HuH-7.5 (cell line): ENCODE measurements at regions not wholly inside any gene's neighbourhood (a gene's known extent, or its start where the extent isn't known, plus 50 kb on each side); places are given as distances from the start of the nearest gene placed in this dataset.
"Not testable (repeated sequence)": the region's sequence is repeated elsewhere in the genome, so short reads cannot be mapped to it uniquely, and the experiment has no call there.

Experiments
- DNase-seq: peaks from one replicate; pipeline ENCODE4 v3.0.0; 2011; ENCODE audit warnings: low spot score

DNA sequence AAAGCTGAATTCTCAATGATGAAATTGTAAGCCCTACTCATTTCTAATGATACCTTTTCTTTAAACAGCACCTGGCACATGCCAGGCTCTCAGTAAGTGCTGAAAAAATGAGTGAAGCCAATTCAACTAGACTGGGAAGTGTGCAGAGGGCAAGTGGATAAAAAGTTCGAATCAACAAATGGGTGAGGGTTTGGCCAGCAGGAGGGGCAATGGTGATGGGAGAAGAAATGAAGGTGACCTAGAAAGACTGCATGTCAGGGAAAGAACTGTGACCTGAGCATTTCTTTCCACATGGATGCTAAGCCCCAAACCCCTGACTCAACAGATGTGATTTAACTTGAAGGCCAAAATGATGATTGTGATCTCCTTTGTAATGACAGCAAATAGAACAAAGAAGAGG lies 54.6 kb downstream of the DKK1 start:
- no peak for DNase-seq

DNA sequence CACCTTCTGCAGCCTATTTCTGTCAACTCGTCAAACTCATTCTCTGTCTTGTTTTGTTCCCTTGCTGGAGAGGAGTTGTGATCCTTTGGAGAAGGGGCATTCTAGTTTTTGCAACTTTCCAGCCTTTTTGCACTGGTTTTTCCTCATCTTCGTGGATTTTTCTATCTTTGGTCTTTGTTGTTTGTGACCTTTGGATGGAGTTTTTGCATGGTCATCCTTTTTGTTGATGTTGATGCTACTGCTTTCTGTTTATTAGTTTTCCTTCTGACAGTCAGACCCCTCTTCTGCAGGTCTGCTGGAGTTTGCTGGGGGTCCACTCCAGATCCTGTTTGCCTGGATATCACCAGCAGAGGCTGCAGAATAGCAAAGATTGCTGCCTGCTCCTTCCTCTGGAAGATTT lies 60.1 kb downstream of the DKK1 start:
- DNase-seq: not testable (repeated sequence)

DNA sequence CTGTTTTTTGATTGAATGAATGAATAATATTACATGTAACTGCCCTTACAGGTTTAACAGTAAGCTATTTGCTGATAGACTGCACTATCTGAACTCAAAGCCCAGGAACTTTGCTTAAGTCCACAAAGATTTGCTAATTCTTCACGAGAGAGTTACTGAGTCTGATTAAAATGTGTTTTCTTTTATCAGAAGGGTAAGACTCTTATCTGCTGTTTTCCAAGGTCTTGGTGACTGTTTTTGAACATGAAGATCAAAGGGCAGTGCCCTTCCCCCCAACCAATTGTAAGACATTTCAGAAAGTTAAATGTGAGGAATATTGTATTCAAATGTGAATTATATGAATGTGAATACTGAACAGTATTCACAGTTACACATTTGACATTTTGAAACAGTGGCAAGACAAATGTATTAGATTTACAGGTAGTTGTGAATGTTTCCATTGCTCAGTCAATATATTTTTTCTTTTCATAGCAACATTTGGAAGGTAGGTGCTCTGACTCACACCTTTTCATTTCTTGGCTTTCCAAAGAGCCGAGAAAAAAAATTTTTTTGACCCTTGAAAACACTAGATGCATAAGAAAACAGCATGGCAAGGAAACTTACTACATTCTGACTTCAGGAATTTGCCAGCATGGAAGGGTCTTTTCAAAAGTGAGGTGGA lies 62.7 kb downstream of the DKK1 start:
- no peak for DNase-seq

DNA sequence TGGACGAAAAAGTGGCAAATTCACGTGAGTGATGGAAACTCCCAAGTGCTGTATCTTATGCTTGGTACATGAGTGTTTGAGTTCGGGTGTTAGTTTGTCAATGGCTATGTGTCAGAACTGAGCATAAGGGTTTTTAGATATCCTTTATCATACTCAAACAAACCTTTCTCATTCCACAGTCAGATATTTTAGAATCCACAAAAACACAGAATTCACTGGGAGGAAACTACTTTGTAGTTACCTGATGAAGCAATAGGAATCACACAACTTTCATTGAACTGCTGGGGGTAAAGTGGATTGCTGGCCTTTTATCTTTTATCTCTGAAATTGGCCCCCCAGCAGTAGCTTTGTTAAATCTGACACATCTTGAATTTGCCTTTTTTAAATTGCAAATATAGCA lies 64.0 kb downstream of the DKK1 start:
- DNase-seq: no peak

DNA sequence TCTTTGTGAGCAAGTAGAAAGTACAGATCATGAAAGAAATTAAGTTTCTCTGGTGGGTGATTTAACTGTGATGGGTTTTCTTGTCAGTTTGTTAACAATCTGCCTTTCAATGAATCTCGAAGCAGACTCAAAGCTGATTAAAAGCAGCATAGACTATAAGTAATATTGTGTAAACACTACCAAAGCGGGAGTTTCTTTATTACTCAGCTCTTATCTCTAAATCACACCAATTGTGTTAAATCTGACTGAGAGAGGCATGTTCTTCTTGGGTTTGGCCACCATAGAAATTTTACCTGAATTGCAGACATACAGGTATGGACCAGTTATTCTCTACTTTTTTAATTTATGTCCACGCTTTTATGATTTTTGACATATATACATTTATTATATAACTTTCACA lies 65.2 kb downstream of the DKK1 start:
- no peak for DNase-seq

DNA sequence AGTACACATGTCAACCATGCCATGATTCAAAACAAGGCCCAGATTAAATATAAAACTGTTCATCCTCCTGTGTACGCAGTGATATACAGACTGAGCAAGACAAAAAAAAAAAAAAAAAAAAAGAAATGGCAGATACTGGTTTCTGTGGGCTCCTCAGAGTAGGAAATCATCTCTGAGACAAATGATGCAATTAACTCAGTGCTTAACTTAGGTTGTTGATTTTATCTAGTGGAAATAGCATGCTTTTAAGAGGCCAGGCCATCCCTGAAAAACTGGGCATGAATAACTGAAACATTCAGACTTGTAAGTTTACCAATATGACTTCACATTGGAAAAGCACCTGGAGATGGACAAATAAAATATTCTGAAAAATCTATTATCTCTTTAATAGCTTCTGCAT lies 69.0 kb downstream of the DKK1 start:
- DNase-seq: no peak

DNA sequence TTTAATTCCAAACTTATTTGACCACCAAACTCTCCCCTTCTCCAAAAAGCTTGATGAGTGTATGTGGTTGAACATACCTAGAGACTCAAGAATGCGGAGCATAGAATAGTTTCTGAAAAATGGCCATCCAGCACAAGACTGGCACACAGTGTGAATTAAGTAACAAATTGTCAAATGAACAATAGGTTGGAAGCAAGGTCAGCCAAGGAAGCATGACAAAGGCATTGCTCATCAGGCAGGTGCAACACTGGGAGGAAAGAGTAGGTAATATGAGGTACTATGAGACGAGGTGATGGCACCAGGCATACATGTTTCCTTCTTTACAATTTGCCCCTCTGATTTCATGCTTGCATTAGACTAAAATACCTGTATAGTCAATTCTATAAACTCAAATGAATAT lies 73.7 kb downstream of the DKK1 start:
- DNase-seq: no peak

DNA sequence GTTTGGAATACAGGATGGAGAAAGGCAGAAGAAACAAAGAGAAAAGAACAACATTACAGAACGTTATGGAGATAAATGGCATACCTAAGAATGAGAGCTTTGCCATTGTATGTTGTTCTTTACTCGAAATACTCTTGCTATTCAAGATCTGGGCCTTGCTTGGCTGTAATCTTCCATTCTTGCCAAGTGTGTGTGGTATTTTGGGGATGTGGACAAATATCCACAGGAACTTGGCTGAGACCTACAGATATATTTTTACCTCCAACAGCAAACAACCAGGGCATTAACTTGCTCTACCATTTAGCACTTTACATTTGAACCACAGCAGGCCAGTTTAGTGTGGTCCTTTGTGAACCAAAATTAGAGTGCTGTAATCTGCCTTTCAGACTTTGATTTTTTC lies 76.3 kb downstream of the DKK1 start:
- no peak for DNase-seq

DNA sequence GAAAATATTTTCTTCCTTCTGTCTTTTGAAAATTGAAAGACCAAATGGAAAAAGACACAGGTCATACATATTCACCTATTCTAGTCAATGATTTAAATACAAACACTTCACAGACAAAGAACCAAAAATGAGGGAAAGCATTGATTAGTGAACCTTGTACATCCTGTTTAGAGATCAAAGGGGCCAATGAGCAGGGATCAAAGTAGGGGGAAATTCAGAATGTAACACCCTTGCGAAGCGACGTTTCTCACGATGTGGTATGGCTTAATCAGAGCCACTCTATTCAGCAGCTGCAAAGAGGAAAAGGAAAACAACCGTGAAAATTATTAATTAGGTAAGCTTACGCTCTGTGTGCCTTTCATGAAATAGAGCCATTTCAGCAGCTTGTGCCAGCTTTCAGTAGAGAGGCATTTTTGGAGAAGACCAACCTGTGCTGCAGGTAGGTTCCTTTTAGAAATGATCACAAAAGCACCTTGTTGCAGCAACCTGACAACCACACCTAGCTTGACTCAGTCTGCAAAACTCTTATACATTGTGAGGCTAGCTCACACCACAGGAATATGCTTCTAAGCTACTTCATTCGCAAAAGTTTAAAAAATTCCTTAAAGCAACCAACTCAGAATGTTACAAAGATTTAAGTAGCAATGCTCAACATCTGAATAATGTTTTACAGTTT lies 78.0 kb downstream of the DKK1 start:
- DNase-seq: no peak

DNA sequence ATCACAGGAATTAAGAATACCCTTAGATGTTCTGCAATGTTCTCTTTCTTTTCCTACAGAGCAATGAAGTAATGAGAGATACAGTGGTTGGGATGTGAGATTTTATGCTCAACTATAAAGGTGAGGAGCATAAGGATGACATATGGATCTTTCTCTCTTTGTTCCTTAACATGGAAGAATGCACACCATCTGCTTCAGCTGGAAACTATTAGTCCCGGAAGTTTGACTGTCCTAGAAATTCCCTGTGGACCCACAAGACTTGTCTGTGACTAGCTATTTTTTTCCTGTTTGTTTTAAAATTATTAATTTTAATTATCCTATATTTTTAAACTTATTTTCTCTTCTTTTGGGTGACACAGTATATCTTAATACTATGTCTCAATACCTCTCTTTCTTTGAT lies 80.2 kb downstream of the DKK1 start:
- DNase-seq: no peak

DNA sequence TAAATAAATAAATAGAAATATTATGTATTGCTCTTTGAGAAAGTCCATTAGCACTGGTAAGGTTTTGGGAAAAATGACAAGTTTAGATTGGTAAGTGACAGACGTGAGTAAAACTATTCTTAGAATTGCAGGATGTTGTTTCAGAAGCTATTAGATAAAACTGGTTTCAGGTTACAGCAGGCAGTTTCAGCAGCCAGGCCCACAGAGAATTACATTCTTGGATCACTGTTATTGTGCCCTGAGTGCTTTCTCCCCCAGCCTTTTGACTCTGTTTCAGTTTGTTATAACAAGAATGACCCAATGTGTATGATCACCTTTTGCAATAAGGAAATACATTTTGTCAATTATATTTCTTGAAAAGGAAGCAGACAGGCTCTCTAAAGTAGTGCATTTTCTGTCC lies 86.5 kb downstream of the DKK1 start:
- DNase-seq: no peak

DNA sequence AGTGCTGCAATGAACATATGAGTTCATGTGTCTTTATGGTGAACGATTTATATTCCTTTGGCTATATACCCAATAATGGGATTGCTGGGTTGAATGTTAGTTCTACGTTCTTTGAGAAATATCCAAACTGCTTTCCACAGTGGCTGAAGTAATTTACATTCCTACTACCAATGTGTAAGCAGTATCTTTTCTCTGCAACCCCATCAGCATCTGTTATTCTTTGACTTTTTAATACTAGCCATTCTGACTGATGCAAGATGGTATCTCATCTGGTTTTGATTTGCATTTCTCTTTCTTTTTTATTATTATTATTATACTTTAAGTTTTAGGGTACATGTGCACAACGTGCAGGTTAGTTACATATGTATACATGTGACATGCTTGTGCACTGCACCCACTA lies 89.7 kb downstream of the DKK1 start:
- not testable (repeated sequence) for DNase-seq

DNA sequence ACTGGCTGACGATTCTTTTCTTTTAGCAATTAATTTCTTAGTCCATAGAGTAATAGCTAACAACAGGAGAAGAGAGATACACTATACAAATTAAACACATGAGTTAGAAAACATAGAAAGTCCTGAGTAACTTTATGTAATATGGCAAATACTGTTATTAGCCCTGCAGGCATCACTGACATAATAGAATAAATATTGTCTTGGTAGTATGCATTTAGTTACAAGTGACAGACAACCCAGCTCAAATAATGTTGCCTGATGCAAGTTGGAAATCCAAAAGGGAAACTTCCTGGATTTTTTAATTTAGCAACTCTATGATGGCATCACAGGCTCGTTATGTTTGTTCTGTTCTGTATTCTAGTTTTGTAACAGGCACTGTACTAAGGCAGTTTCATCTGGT lies 95.1 kb downstream of the DKK1 start:
- DNase-seq: no peak

DNA sequence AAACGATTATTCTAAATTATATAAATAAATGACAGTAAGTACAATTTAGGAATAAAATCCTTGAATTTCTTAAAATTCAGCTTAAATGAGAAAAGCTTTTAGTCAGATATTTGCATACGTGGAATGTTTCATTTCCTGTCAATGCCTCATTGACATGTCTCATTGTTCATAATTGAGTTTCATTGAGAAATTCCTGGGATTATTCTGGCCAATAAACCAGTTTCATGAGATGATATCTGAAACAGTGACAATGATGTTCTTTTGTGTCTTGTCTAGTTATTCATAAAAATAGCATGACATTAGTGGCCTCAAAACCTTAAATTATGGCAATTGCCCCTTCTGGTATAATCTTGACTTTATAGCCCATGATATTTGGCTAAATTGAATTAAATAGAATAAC lies 95.8 kb downstream of the DKK1 start:
- DNase-seq: no peak

DNA sequence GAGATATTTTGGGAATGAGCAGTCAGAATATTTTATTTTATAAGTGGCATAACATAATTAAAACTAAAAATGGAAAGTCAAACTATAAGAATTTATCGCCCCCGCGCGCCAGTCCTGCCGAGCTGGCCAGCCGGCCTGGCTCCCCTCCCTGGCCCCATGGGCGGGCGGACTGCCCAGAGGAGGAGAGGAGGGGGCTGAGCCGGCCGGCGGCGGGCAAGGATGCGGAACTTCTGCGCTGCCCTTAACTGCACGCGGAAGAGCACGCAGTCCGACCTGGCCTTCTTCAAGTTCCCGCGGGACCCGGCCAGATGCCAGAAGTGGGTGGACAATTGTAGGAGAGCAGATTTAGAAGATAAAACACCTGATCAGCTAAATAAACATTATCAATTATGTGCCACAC lies 96.8 kb downstream of the DKK1 start:
- no peak for DNase-seq

DNA sequence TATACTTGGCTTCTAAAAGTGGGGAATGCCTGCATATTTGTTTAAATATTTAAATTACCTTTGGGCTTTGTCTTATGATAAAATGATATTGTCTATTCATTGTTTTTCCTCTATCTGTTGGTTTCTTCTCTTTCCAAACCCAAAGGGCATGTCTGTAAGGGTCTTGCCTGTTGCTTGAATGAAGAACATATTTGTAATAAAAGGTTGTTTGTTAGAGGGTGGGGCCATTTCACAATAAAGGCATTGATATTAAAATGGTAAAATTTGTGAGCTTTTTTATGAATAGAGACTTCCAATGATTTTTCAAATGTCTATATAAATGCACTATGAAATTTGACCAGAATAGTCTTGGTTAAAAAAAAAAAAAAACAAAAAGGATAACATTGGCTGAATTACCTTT lies 105.2 kb downstream of the DKK1 start:
- no peak for DNase-seq

DNA sequence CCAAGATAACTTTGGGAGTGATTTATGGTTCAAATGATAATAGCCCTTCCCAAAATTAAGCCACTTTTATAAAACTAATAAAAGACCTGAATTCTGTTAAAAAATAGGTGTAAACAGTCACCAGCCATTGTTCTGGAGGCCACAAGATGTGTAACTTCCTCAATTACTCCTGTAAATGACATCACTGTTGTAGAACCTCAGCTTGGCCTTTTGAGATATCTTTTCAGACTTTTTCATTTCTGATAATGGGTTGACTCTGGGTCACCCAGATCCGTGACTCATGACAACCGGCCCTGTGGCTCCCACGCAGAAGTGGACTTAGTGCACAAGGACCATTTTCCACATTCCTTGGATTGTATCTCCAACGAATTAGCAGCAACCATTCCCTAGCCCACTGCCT lies 106.6 kb downstream of the DKK1 start:
- DNase-seq: no peak

DNA sequence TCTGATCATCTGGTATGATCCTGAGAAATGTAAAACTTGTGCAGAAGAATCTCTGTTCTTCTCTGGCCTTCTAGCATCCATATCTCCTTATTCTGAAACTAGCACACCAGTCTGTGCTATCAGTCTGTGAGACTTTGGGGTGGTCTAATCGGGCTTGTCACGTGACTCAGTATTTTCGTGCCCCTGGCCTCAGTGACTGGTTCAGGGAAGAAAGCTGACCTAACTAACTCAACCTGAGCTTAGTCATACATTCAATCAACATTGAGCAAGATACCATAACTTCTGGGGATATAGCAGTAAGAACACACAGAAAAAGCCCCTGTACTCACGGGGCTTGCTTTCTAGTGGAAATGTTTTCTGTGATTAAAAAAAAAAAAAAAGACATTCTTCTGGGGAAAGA lies 109.3 kb downstream of the DKK1 start:
- DNase-seq: no peak

DNA sequence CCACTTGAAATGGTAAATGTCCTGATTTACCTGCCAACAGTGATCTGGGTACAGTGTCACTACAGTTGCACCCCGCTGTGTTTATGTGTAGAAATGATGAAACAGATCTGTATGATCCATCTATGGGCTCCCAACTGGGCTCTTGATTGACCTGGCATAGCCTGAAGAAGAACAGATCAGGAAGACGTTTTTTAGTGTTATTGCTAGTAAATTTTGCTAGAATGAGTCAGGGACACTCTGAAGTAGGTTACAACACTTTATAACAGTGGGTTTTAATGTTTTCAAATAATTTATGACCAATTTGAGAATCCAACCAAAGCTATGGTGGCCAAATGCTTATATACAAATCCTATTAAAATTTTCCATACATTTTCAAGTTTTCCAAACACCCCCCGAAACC lies 110.3 kb downstream of the DKK1 start:
- DNase-seq: no peak

DNA sequence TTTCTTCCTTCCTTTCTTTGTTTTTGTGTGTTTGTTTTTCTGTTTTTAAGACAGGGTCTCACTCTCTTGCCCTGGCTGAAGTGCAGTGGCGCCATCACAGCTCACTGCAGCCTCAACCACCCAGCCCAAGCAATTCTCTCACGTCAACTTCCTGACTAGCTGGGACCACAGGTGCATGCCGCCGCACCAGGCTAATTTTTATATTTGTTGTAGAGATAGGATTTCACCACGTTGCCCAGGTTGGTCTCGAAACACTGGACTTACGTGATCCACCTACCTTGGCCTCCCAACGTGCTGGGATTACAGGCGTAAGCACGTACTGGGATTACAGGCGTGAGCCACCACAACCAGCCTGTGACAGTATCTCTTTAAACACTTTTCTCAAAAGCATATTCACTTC lies 120.7 kb downstream of the DKK1 start:
- DNase-seq: no peak

DNA sequence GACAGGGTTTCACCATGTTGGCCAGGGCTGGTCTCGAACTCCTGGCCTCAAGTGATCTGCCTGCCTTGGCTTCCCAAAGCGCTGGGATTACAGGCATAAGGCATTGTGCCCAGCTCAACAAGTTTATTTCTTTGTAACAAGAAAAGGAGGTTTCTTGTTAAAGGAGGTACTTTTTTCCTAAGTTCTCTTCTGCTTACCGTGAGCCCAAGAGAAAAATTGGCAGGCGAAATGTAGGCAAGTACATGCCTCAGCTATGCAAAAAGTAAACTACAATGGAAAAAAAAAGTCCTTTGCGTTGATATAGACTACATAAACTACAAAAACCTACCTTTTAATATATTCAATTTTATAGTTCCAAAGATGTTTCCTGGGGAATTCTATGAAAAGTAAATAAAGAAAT lies 122.6 kb downstream of the DKK1 start:
- DNase-seq: no peak

DNA sequence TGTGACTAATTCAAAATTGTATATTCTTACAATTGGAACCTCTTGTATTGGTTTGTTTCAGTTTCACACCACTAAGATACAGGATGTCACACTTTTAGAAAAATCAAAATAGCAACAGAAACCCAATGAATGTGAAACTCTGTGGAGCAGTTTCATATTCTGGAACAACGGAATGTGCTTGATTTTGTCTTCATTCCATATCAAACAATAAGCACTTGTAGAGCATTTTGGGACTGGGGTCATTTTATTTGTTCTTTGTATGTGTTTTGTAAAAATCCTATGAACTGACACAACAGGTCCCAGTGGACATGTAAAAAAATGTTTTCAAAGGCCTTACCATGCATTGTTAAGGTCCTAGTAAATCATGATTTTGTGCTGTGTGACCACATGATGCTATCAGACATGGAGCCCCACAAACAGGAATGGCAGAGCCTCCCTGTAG lies 123.1 kb downstream of the DKK1 start:
- DNase-seq: no peak

DNA sequence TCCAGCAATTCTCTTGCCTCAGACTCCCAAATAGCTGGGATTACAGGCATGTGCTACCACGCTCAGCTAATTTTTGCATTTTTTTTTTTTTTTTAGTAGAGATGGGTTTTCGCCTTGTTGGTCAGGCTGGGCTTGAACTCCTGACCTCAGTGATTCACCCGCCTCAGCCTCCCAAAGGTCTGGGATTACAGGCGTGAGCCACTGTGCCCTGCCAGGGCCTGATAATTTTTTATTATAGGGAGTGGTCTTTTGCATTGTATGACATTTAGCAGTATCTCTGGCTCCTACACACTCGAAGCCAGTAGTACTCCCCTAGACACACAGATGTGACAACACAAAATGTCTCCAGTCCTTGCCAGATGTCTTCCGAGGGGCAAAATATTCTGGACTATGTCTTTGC lies 124.0 kb downstream of the DKK1 start:
- DNase-seq: no peak

DNA sequence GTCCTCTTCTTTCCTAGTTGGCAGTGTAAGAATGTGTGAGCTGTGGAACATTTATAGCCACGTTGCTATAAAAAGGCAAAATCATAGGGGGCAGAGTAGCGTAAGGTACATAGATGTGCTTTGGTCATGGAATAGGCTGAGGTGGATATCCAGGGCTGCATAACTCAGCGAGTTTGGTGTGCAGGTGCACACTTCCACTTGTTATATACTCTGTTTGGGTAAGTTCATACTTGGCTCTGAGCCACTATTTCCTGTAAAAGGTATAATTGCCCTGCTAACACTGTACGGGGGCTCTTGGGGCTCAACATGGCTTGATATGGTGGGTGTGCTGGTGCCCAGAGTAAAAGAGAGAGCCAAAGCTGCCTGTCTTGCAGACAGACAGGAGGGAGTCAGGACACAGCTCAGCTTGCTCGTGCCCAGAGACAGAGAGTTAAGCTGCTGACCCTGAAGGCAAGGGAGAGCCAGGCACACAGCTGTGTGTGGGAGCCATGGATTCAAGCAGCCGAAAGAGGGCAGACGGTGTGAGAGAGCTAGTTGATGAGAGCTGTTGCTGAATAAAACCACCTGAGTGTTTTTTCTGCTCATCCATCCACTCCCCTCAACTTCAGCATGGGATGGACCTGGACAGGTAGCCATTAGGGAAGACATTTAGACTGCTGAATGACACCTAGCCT lies 126.7 kb downstream of the DKK1 start:
- DNase-seq: no peak
